Endothelial cell of umbilical vein (primary cell): ENCODE measurements at regions not wholly inside any gene's neighbourhood (a gene's known extent, or its start where the extent isn't known, plus 50 kb on each side); places are given as distances from the start of the nearest gene placed in this dataset.

Experiments
- BruUV-seq: library from RNA; stranded (reverse); fragments of 400-500 nt; replicated peaks from 2 replicates; lab custom pipeline; 2021; lab: Mats Ljungman, UMichigan
- CTCF ChIA-PET: fragments of 300-600, 350-600 bp; sonication (Branson Sonifier 250); formaldehyde crosslinking; loops from one replicate; lab custom pipeline; 2021; ENCODE audit warnings: antibody characterized with exemption, inconsistent platforms; lab: Charles Lee
- POLR2A ChIA-PET: fragments of 300-600, 350-600 bp; sonication (Branson Sonifier 250); formaldehyde crosslinking; loops from one replicate; lab custom pipeline; 2021; ENCODE audit warnings: antibody characterized with exemption, inconsistent platforms; lab: Charles Lee
- DNase-seq: peaks from one replicate; pipeline ENCODE4 v3.0.0-alpha.2; 2011; ENCODE audit warnings: low read depth, low spot score
- FAIRE-seq: peaks from 2 replicates; lab custom pipeline; 2011; peaks lifted over from hg19 to GRCh38; lab: Jason Lieb, UNC
- H2AFZ ChIP-seq: 2 replicates; pipeline ENCODE4 v1.6.0; 2012; ENCODE audit warnings: low read depth, low read length, control low read depth, inconsistent platforms
- H3K27ac ChIP-seq: 2 replicates; pipeline ENCODE4 v1.5.1; 2011; ENCODE audit warnings: low read depth, mild to moderate bottlenecking, control low read depth, low read length, moderate library complexity; ENCODE audit not compliant: insufficient read depth
- H3K27me3 ChIP-seq, 2 experiments: 2 replicates each; pipeline versions ENCODE4 v1.6.0 to v1.6.1; 2011; ENCODE audit warnings: low read length in 2 of 2, mixed read lengths in 1 of 2; ENCODE audit not compliant: control insufficient read depth in 2 of 2, insufficient read depth in 2 of 2
- H3K36me3 ChIP-seq, 2 experiments: 2 replicates in 1 of 2; 3 replicates in 1 of 2; pipeline ENCODE4 v1.5.1; 2011; ENCODE audit warnings: low read length in 2 of 2, mild to moderate bottlenecking in 1 of 2, moderate library complexity in 1 of 2; ENCODE audit not compliant: control insufficient read depth in 2 of 2, insufficient read depth in 2 of 2; ENCODE audit errors: extremely low read depth in 1 of 2
- H3K4me1 ChIP-seq: 3 replicates; pipeline ENCODE4 v1.5.1; 2011; ENCODE audit warnings: mild to moderate bottlenecking, low read length; ENCODE audit not compliant: control insufficient read depth, insufficient read depth; ENCODE audit errors: extremely low read depth
- H3K4me2 ChIP-seq: 2 replicates; pipeline ENCODE4 v1.6.1; 2011; ENCODE audit warnings: low read length, control low read depth, mixed read lengths; ENCODE audit not compliant: insufficient read depth
- H3K4me3 ChIP-seq, 3 experiments: fragments of 200-600 bp in 1 of 3; sonication (generic), shearing (Covaris generic) in 1 of 3; replicated peaks in 1 of 3; 2 replicates each; pipeline ENCODE4 v1.5.1; 2011 to 2016; ENCODE audit warnings: control low read depth in 3 of 3, low read length in 3 of 3, mild to moderate bottlenecking in 2 of 3, inconsistent platforms in 1 of 3, low read depth in 1 of 3, moderate library complexity in 1 of 3; ENCODE audit not compliant: insufficient read depth in 1 of 3
- H3K79me2 ChIP-seq: 2 replicates; pipeline ENCODE4 v1.6.0; 2012; ENCODE audit warnings: low read length, inconsistent platforms; ENCODE audit not compliant: control insufficient read depth, insufficient read depth
- H3K9ac ChIP-seq: replicated peaks from 2 replicates; pipeline ENCODE3; 2011; ENCODE audit warnings: low read length, control low read depth; ENCODE audit not compliant: insufficient read depth; ENCODE audit errors: extremely low read depth
- H3K9me1 ChIP-seq: replicated peaks from 3 replicates; pipeline ENCODE4 v1.6.0; 2011; ENCODE audit warnings: mild to moderate bottlenecking, low read length; ENCODE audit not compliant: control insufficient read depth, insufficient read depth; ENCODE audit errors: extremely low read depth
- H3K9me3 ChIP-seq: replicated peaks from 2 replicates; pipeline ENCODE4 v1.5.1; 2012; ENCODE audit warnings: low read length, inconsistent platforms; ENCODE audit not compliant: control insufficient read depth, insufficient read depth
- H4K20me1 ChIP-seq: replicated peaks from 2 replicates; pipeline ENCODE3; 2011; ENCODE audit warnings: mild to moderate bottlenecking, low read length; ENCODE audit not compliant: control insufficient read depth, insufficient read depth; ENCODE audit errors: extremely low read depth
- EZH2 ChIP-seq: IDR thresholded peaks from 2 replicates; pipeline ENCODE4 v1.6.1; 2012; ENCODE audit warnings: borderline replicate concordance, low read depth, mild to moderate bottlenecking, moderate library complexity, low read length, inconsistent platforms; ENCODE audit not compliant: severe bottlenecking
- FOS ChIP-seq: IDR thresholded peaks from 2 replicates; pipeline ENCODE4 v1.6.1; 2011; ENCODE audit warnings: mild to moderate bottlenecking, low read length, moderate library complexity, borderline replicate concordance; ENCODE audit not compliant: insufficient read depth
- GATA2 ChIP-seq: IDR thresholded peaks from 2 replicates; pipeline ENCODE4 v1.7.0; 2011; ENCODE audit warnings: low read depth, mild to moderate bottlenecking, moderate library complexity, mixed read lengths, low read length; ENCODE audit not compliant: insufficient read length, insufficient read depth
- JUN ChIP-seq: IDR thresholded peaks from 2 replicates; pipeline ENCODE4 v1.6.1; 2011; ENCODE audit warnings: borderline replicate concordance, low read depth; ENCODE audit not compliant: insufficient read length, insufficient read depth
- MYC ChIP-seq: IDR thresholded peaks from one replicate; pipeline ENCODE4 v1.6.1; 2011; ENCODE audit warnings: mild to moderate bottlenecking, low read depth, low read length
- POLR2A ChIP-seq: IDR thresholded peaks from 2 replicates; pipeline ENCODE4 v1.6.1; 2012; ENCODE audit warnings: low read depth, mild to moderate bottlenecking, control low read depth, low read length
- POLR2AphosphoS5 ChIP-seq: IDR thresholded peaks from 2 replicates; pipeline ENCODE4 v1.6.1; 2012; ENCODE audit warnings: low read depth, mild to moderate bottlenecking, control low read depth, low read length, moderate library complexity; ENCODE audit not compliant: insufficient read depth
- dilution Hi-C: fragments of 300-500 bp; cut with MboI; formaldehyde crosslinking; loops from one replicate; pipeline ENCODE4 v1.15.0; 2019; ENCODE audit warnings: low sequenced_read_pairs; ENCODE audit not compliant: extremely low pct_ligation_motif_present
- intact Hi-C: fragments of 100-400 bp; cut with micrococcal nuclease; formaldehyde crosslinking; loops from one replicate; pipeline ENCODE4 v1.10.0; 2022
- TF ChIP-seq, protein P1 (sequence below): IDR thresholded peaks from 2 replicates; pipeline ENCODE4 v1.6.1; 2011; ENCODE audit not compliant: insufficient read depth, insufficient read length

DNA sequence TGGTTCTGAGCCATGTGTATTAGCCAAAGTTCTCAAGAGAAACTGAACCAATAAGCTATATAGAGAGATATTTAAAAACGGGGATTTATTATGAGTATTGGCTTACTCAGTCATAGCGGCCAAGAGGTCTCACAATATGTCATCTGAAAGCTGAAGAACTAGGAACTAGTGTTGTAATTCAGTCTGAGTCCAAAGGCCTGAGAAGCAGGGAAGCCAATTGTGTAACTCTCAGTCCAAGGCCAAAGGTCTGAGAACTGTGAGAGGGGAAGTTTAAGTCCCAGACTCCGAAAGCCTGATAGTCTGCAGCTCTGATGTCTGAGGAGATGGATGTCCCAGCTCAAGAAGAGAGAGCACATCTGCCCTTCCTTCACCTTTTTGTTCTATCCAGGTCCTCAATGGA is 344.8 kb upstream of the USP15 start:
- H3K9me3 ChIP-seq = peaks cover 3% of the 10 kb centered on the region
- H3K4me2 ChIP-seq = no peak overlapping the region
- no peaks in the 10 kb centered on the region for H3K9me1 ChIP-seq
- TF ChIP-seq POLR2A = no peak
- no peak for TF ChIP-seq FOS
- TF ChIP-seq MYC = no peak
- TF ChIP-seq, protein P1, sequence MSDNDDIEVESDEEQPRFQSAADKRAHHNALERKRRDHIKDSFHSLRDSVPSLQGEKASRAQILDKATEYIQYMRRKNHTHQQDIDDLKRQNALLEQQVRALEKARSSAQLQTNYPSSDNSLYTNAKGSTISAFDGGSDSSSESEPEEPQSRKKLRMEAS = no peak
- TF ChIP-seq POLR2AphosphoS5 = no peak
- no peak for TF ChIP-seq JUN
- no peak for TF ChIP-seq GATA2
- no peak for TF ChIP-seq EZH2
- H3K36me3 ChIP-seq = no peaks in the 10 kb centered on the region
- no peaks in the 10 kb centered on the region for H3K4me1 ChIP-seq
- CTCF ChIA-PET = no interaction called here
- no peak overlapping the region for H2AFZ ChIP-seq
- no peak for DNase-seq
- FAIRE-seq = no peak
- H3K79me2 ChIP-seq = no peaks in the 10 kb centered on the region
- BruUV-seq = no TSS peak
- POLR2A ChIA-PET = no interaction called here
- H4K20me1 ChIP-seq = no peaks in the 10 kb centered on the region
- no peak overlapping the region for H3K4me3 ChIP-seq
- dilution Hi-C loops (no loop called here), intact Hi-C loops (no loop called here)
- H3K27ac ChIP-seq = no peak overlapping the region
- H3K9ac ChIP-seq = no peak overlapping the region
- no peaks in the 10 kb centered on the region for H3K27me3 ChIP-seq

DNA sequence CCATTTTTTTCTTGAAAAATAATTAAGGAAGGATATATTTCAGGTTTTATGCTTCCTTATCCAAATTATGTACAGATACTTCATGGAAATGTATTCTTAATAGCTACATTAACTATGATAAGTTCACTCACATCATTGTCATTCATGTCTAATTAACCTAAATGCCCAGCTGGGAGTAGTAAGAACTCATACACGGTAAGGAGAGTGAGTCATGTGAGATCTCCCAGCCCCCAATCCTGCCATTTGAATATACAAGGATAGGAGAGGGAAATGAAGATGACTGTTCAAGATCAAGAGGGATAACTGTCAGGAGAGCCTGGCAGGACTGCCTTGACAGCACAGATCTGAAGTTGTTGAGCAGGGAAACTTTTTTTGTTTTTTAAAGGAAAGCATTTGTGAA is 343.4 kb upstream of the USP15 start:
- Histone ChIP-seq H4K20me1 (no peaks in the 10 kb centered on the region), H2AFZ (no peak overlapping the region), H3K9me1 (no peaks in the 10 kb centered on the region), H3K4me3 (no peak overlapping the region), H3K36me3 (no peaks in the 10 kb centered on the region), H3K4me2 (no peak overlapping the region), H3K79me2 (no peaks in the 10 kb centered on the region), H3K27ac (no peak overlapping the region), H3K4me1 (no peaks in the 10 kb centered on the region), H3K9ac (no peak overlapping the region), H3K9me3 (peaks cover 3% of the 10 kb centered on the region), H3K27me3 (no peaks in the 10 kb centered on the region)
- dilution Hi-C loops (no loop called here), intact Hi-C loops (no loop called here)
- ChIA-PET POLR2A (no interaction called here), CTCF (no interaction called here)
- no peak for TF ChIP-seq MYC
- TF ChIP-seq, protein P1 = no peak
- no peak for TF ChIP-seq POLR2A
- no peak for TF ChIP-seq EZH2
- FAIRE-seq = no peak
- BruUV-seq = no TSS peak
- DNase-seq = no peak
